GM18520 (cell line): ENCODE measurements at regions not wholly inside any gene's neighbourhood (a gene's known extent, or its start where the extent isn't known, plus 50 kb on each side); places are given as distances from the start of the nearest gene placed in this dataset.
A peak's percentile ranks its signal among the peaks of the same experiment; 100 is the strongest.

Experiments used
- ATAC-seq: cut with Tn5 transposase; IDR thresholded peaks from one replicate; pipeline ENCODE4 v1.9.1; 2021; ENCODE audit not compliant: unreplicated experiment

- ATAC-seq: no peak
Measured at GRCh38 chr2:181300600-181301291, 156.4 kb upstream of the ITGA4 start.

- ATAC-seq: no peak
Measured at GRCh38 chr2:181304011-181304844, 153.0 kb upstream of the ITGA4 start.

- peak; percentile 84 for ATAC-seq
Measured at GRCh38 chr2:181305301-181306123, 151.7 kb upstream of the ITGA4 start.

GRCh38 chr2:181306785-181307184 is 150.4 kb upstream of the ITGA4 start:
- ATAC-seq: no peak

- no peak for ATAC-seq
Measured at GRCh38 chr2:181307203-181307991, 149.8 kb upstream of the ITGA4 start.

GRCh38 chr2:181308766-181309515 is 148.2 kb upstream of the ITGA4 start:
- no peak for ATAC-seq

- no peak for ATAC-seq
Measured at GRCh38 chr2:181309586-181309985, 147.6 kb upstream of the ITGA4 start.

- ATAC-seq: no peak
Measured at GRCh38 chr2:181310967-181311366, 146.2 kb upstream of the ITGA4 start.

GRCh38 chr2:181311837-181312236 is 145.3 kb upstream of the ITGA4 start:
- no peak for ATAC-seq

- ATAC-seq: peak; percentile 86
Measured at GRCh38 chr2:181312515-181312927, 144.7 kb upstream of the ITGA4 start.

GRCh38 chr2:181313845-181314244 is 143.3 kb upstream of the ITGA4 start:
- ATAC-seq: no peak

GRCh38 chr2:181314551-181314950 is 142.6 kb upstream of the ITGA4 start:
- ATAC-seq: no peak

- ATAC-seq: no peak
Measured at GRCh38 chr2:181317511-181317910, 139.7 kb upstream of the ITGA4 start.

GRCh38 chr2:181318504-181319280 is 138.5 kb upstream of the ITGA4 start:
- no peak for ATAC-seq

- no peak for ATAC-seq
Measured at GRCh38 chr2:181319286-181319685, 137.9 kb upstream of the ITGA4 start.

- no peak for ATAC-seq
Measured at GRCh38 chr2:181320638-181321037, 136.5 kb upstream of the ITGA4 start.

- ATAC-seq: no peak
Measured at GRCh38 chr2:181324912-181325311, 132.3 kb upstream of the ITGA4 start.

- no peak for ATAC-seq
Measured at GRCh38 chr2:181326661-181327060, 130.5 kb upstream of the ITGA4 start.

- no peak for ATAC-seq
Measured at GRCh38 chr2:181330286-181330685, 126.9 kb upstream of the ITGA4 start.
